ENCODE measurements at regions not wholly inside any gene's neighbourhood (a gene's known extent, or its start where the extent isn't known, plus 50 kb on each side); places are given as distances from the start of the nearest gene placed in this dataset.

- no peaks in the 10 kb centered on the region for H3K4me1 ChIP-seq (replicated peaks in 1 of 2; ENCODE audit: control insufficient read depth in 2 of 2, insufficient read depth in 2 of 2, low read length in 2 of 2)
- no peak for FAIRE-seq
- intact Hi-C loops (cut with micrococcal nuclease) = no loop called here
- in situ Hi-C loops (cut with MboI) = no loop called here
- TF ChIP-seq BRD4 (IDR thresholded peaks at IDR 0.05) (no peak), CBFA2T3 (IDR thresholded peaks at IDR 0.05) (no peak), E2F3 (CRISPR knock-in tag; IDR thresholded peaks at IDR 0.05) (no peak), ZZZ3 (IDR thresholded peaks at IDR 0.05) (no peak), NKRF (IDR thresholded peaks at IDR 0.05; ENCODE audit: borderline replicate concordance) (no peak), HNRNPUL1 (IDR thresholded peaks at IDR 0.05; ENCODE audit: low read length) (no peak), ZNF277 (CRISPR knock-in tag; IDR thresholded peaks at IDR 0.05; ENCODE audit: borderline replicate concordance) (no peak), ZKSCAN3 (CRISPR knock-in tag; IDR thresholded peaks at IDR 0.05) (no peak), SP2 (IDR thresholded peaks at IDR 0.05; ENCODE audit: extremely low read depth, low read depth, low read length, poor library complexity, severe bottlenecking) (no peak), NEUROD1 (IDR thresholded peaks at IDR 0.05; ENCODE audit: borderline replicate concordance, low read depth, low read length, partially characterized antibody) (no peak), RERE (CRISPR knock-in tag; IDR thresholded peaks at IDR 0.05; ENCODE audit: borderline replicate concordance) (no peak), MED1 (CRISPR knock-in tag; IDR thresholded peaks at IDR 0.05; ENCODE audit: borderline replicate concordance) (no peak), GMEB1 (CRISPR knock-in tag; IDR thresholded peaks at IDR 0.05) (no peak), PHB (CRISPR knock-in tag; IDR thresholded peaks at IDR 0.05) (no peak)
- POLR2A ChIA-PET = no interaction called here
- ATAC-seq = no peak
- no peaks in the 10 kb centered on the region for H3K9me1 ChIP-seq (ENCODE audit: control insufficient read depth, insufficient read depth, low read length)
- no peak overlapping the region for H3K9ac ChIP-seq (ENCODE audit: insufficient read depth in 1 of 2, low read depth in 2 of 2, low read length in 2 of 2)
- no peak overlapping the region for H3K27ac ChIP-seq (ENCODE audit: extremely low read depth, low read depth, low read length)
- H3K4me2 ChIP-seq (ENCODE audit: insufficient read depth, low read length) = no peak overlapping the region
- H3K4me3 ChIP-seq = no peak overlapping the region
- no CpG with 5 or more reads among the region's 3 CpGs for WGBS (ENCODE audit: insufficient coverage, low coverage, missing lambda C conversion rate)
- no peak overlapping the region for H2AFZ ChIP-seq (ENCODE audit: low read depth, low read length)
- CTCF ChIA-PET (ENCODE audit: low intra/inter-chr PET ratio) = no interaction called here
- H3K79me2 ChIP-seq (ENCODE audit: control insufficient read depth, insufficient read depth, low read length) = no peaks in the 10 kb centered on the region
- H3K27me3 ChIP-seq (ENCODE audit: control insufficient read depth in 2 of 2, insufficient read depth in 2 of 2, low read length in 2 of 2) = no peaks in the 10 kb centered on the region
- DNase-seq (ENCODE audit: extremely low read depth in 1 of 4, low spot score in 3 of 4) = no peak
- no TSS peak for BruUV-seq (replicated peaks)
- no peaks in the 10 kb centered on the region for H4K20me1 ChIP-seq (replicated peaks; ENCODE audit: control insufficient read depth, insufficient read depth, low read length)
- no peaks in the 10 kb centered on the region for H3K9me3 ChIP-seq (replicated peaks; ENCODE audit: control insufficient read depth, insufficient read depth, low read depth, low read length)
- H3K36me3 ChIP-seq (ENCODE audit: control insufficient read depth, insufficient read depth, low read length) = no peaks in the 10 kb centered on the region
Observed at GRCh38 chr9:31142456-31142855, 1242.0 kb upstream of the ACO1 start.

Data from K562 (cell line).